Spleen (tissue), 11 donors: ENCODE measurements at regions not wholly inside any gene's neighbourhood (a gene's known extent, or its start where the extent isn't known, plus 50 kb on each side); places are given as distances from the start of the nearest gene placed in this dataset.
"Not testable (repeated sequence)": the region's sequence is repeated elsewhere in the genome, so short reads cannot be mapped to it uniquely, and the experiment has no call there.

Experiments
- DNase-seq: peaks from one replicate; pipeline ENCODE4 v3.0.0-alpha.2; 2020
- H3K27ac ChIP-seq, 8 donors: fragments of 200-600 bp; sonication (generic) in 7 of 8; 1 replicate in 4 of 8; 2 replicates in 4 of 8; pipeline versions ENCODE4 v1.5.0 to v1.8.0; 2016 to 2021; ENCODE audit warnings: inconsistent platforms in 4 of 8, mild to moderate bottlenecking in 4 of 8, moderate library complexity in 1 of 8
- H3K27me3 ChIP-seq, 7 donors: fragments of 200-600 bp; sonication (generic) in 6 of 7; replicated peaks in 1 of 7; 1 replicate in 4 of 7; 2 replicates in 3 of 7; pipeline versions ENCODE4 v1.5.0 to v1.8.0; 2016 to 2021; ENCODE audit warnings: inconsistent platforms in 3 of 7, mild to moderate bottlenecking in 1 of 7
- H3K36me3 ChIP-seq, 6 donors: fragments of 200-600 bp; sonication (generic) in 5 of 6; 1 replicate in 4 of 6; 2 replicates in 2 of 6; pipeline versions ENCODE4 v1.5.0 to v1.8.0; 2016 to 2021; ENCODE audit warnings: inconsistent platforms in 2 of 6
- H3K4me1 ChIP-seq, 6 donors: fragments of 200-600 bp; sonication (generic) in 5 of 6; 1 replicate in 3 of 6; 2 replicates in 3 of 6; pipeline versions ENCODE4 v1.5.0 to v1.8.0; 2016 to 2021; ENCODE audit warnings: inconsistent platforms in 3 of 6
- H3K4me3 ChIP-seq, 8 donors: fragments of 200-600 bp; sonication (generic) in 7 of 8; 1 replicate in 4 of 8; 2 replicates in 4 of 8; pipeline versions ENCODE4 v1.5.0 to v1.8.0; 2016 to 2021; ENCODE audit warnings: inconsistent platforms in 4 of 8, mild to moderate bottlenecking in 4 of 8, moderate library complexity in 2 of 8
- H3K9me3 ChIP-seq, 8 donors: fragments of 200-600 bp; sonication (generic) in 7 of 8; 1 replicate in 4 of 8; 2 replicates in 4 of 8; pipeline versions ENCODE4 v1.5.0 to v1.8.0; 2016 to 2021; ENCODE audit warnings: inconsistent platforms in 4 of 8
- CTCF ChIP-seq, 11 experiments: fragments of 200-600 bp in 7 of 11; fragments of 450-650 bp in 4 of 11; sonication (generic) in 4 of 11; IDR thresholded peaks in 8 of 11; conservative IDR thresholded peaks in 3 of 11; 1 replicate in 7 of 11; 2 replicates in 4 of 11; pipeline versions ENCODE4 v1.4.0 to v1.8.0; 2016 to 2021; ENCODE audit warnings: antibody characterized with exemption in 11 of 11, inconsistent platforms in 4 of 11, mild to moderate bottlenecking in 1 of 11
- POLR2A ChIP-seq, 3 donors: fragments of 450-650 bp; IDR thresholded peaks; one replicate each; pipeline ENCODE4 v1.5.1; 2017; ENCODE audit warnings: antibody characterized with exemption in 3 of 3, mild to moderate bottlenecking in 1 of 3
- POLR2AphosphoS5 ChIP-seq, 3 donors: sonication (generic); formaldehyde crosslinking; IDR thresholded peaks; one replicate each; pipeline ENCODE4 v1.5.1; 2017; ENCODE audit warnings: antibody characterized with exemption in 3 of 3
- WGBS, 5 donors: extraction: QIAGEN DNeasy Blood & Tissue Kit in 3 of 5; methylation state at CpG; one replicate each; pipeline versions ENCODE4 v1.1.5 to v1.1.7; 2013 to 2018; 5-methylcytosine and 5-hydroxymethylcytosine counted together
- intact Hi-C: fragments of 100-400 bp; cut with DNase I; formaldehyde crosslinking; loops from one replicate; pipeline ENCODE4 v1.15.0; 2023; ENCODE audit warnings: low total_unique reads
- donor health status: healthy with polysubstance abuse.
- donor health status: DM: no; HTN: no; CAD: no; lungs with moderate emphysema.
- donor health status: DM: no; HTN: no; CAD: no.
- donor health status: Bipolar disorder and iron deficiency.
- donor health status: healthy.
- donor health status: DM: no; HTN: no; CAD: no.
- donor health status: DM: yes; HTN: yes; CAD: no.

GRCh38 chr5:50898966-50899365, 232.5 kb downstream of the PARP8 start:
- TF ChIP-seq CTCF (IDR thresholded peaks at IDR 0.05 in 8 of 11, conservative IDR thresholded peaks at IDR 0.05 in 3 of 11): no peak
- no peak for TF ChIP-seq POLR2AphosphoS5 (IDR thresholded peaks at IDR 0.05)
- TF ChIP-seq POLR2A (IDR thresholded peaks at IDR 0.05): no peak
- Histone ChIP-seq H3K4me3 (no peak overlapping the region), H3K9me3 (no peaks in the 10 kb centered on the region), H3K36me3 (no peaks in the 10 kb centered on the region), H3K27me3 (no peaks in the 10 kb centered on the region), H3K4me1 (no peaks in the 10 kb centered on the region), H3K27ac (no peak overlapping the region)
- no peak for DNase-seq
- intact Hi-C loops: no loop called here

- DNase-seq: no peak
- WGBS, 5 donors: 81 to 90% (median 87%) methylated on average over 3 of the region's 3 CpGs
- Histone ChIP-seq H3K4me3 (no peak overlapping the region), H3K36me3 (no peaks in the 10 kb centered on the region), H3K9me3 (no peaks in the 10 kb centered on the region), H3K4me1 (no peaks in the 10 kb centered on the region), H3K27ac (no peak overlapping the region), H3K27me3 (no peaks in the 10 kb centered on the region)
- no peak for TF ChIP-seq POLR2AphosphoS5 (IDR thresholded peaks at IDR 0.05)
- TF ChIP-seq POLR2A (IDR thresholded peaks at IDR 0.05): no peak
- no peak for TF ChIP-seq CTCF (IDR thresholded peaks at IDR 0.05 in 8 of 11, conservative IDR thresholded peaks at IDR 0.05 in 3 of 11)
- intact Hi-C loops: no loop called here
Measured at GRCh38 chr5:50900952-50901510, 234.6 kb downstream of the PARP8 start.

- Histone ChIP-seq H3K4me1 (no peaks in the 10 kb centered on the region), H3K27ac (no peak overlapping the region), H3K4me3 (no peak overlapping the region), H3K36me3 (no peaks in the 10 kb centered on the region), H3K27me3 (no peaks in the 10 kb centered on the region), H3K9me3 (no peaks in the 10 kb centered on the region)
- no peak for DNase-seq
- 73 to 87% (median 83%) methylated on average over 2 of the region's 2 CpGs for WGBS, 5 donors
- no peak for TF ChIP-seq CTCF (IDR thresholded peaks at IDR 0.05 in 8 of 11, conservative IDR thresholded peaks at IDR 0.05 in 3 of 11)
- no peak for TF ChIP-seq POLR2AphosphoS5 (IDR thresholded peaks at IDR 0.05)
- TF ChIP-seq POLR2A (IDR thresholded peaks at IDR 0.05): no peak
- intact Hi-C loops: no loop called here
Measured at GRCh38 chr5:50903651-50904050, 237.2 kb downstream of the PARP8 start.

- H3K4me3 ChIP-seq: no peak overlapping the region
- no peak for DNase-seq
- no peaks in the 10 kb centered on the region for H3K27me3 ChIP-seq
- no peaks in the 10 kb centered on the region for H3K36me3 ChIP-seq
- no peaks in the 10 kb centered on the region for H3K9me3 ChIP-seq
- no peaks in the 10 kb centered on the region for H3K4me1 ChIP-seq
- no peak overlapping the region for H3K27ac ChIP-seq
- intact Hi-C loops: no loop called here
- TF ChIP-seq CTCF (IDR thresholded peaks at IDR 0.05 in 8 of 11, conservative IDR thresholded peaks at IDR 0.05 in 3 of 11) (no peak), POLR2A (IDR thresholded peaks at IDR 0.05) (no peak), POLR2AphosphoS5 (IDR thresholded peaks at IDR 0.05) (no peak)
- 68 to 74% (median 72%) methylated on average over 2 of the region's 2 CpGs for WGBS, 5 donors
Measured at GRCh38 chr5:50905996-50906570, 239.6 kb downstream of the PARP8 start.

- DNase-seq, intact Hi-C loops: not testable (repeated sequence)
- H3K27me3 ChIP-seq: peaks cover 0 to 15% (median 0%) of the 10 kb centered on the region in 7 donors
Measured at GRCh38 chr5:50920160-50920559, 253.7 kb downstream of the PARP8 start.

More at GRCh38 chr5:50920160-50920559, 253.7 kb downstream of the PARP8 start:
- not testable (repeated sequence) for H3K4me3 ChIP-seq, H3K36me3 ChIP-seq, H3K9me3 ChIP-seq, H3K27ac ChIP-seq, H3K4me1 ChIP-seq
- 91 to 97% (median 94%) methylated on average over 13 of the region's 13 CpGs for WGBS, 5 donors
